Smooth muscle cell of the brain vasculature (primary cell): ENCODE measurements at regions not wholly inside any gene's neighbourhood (a gene's known extent, or its start where the extent isn't known, plus 50 kb on each side); places are given as distances from the start of the nearest gene placed in this dataset.

ENCODE experiments used
- DNase-seq: peaks from one replicate; pipeline ENCODE4 v3.0.0-alpha.2; 2012; ENCODE audit warnings: low read depth, low spot score

- no peak for DNase-seq
These were observed 412.8 kb downstream of the SLITRK6 start for GRCh38 chr13:85386424-85386823.

- DNase-seq: no peak
These were observed 415.9 kb downstream of the SLITRK6 start for GRCh38 chr13:85383291-85383690.

GRCh38 chr13:85381082-85381481, 418.1 kb downstream of the SLITRK6 start:
- no peak for DNase-seq

- no peak for DNase-seq
These were observed 419.2 kb downstream of the SLITRK6 start for GRCh38 chr13:85379991-85380390.

GRCh38 chr13:85379433-85379832, 419.8 kb downstream of the SLITRK6 start:
- no peak for DNase-seq

- DNase-seq: no peak
These were observed 421.4 kb downstream of the SLITRK6 start for GRCh38 chr13:85377783-85378182.

- no peak for DNase-seq
These were observed 425.9 kb downstream of the SLITRK6 start for GRCh38 chr13:85373322-85373721.

- no peak for DNase-seq
These were observed 428.0 kb downstream of the SLITRK6 start for GRCh38 chr13:85371254-85371653.

GRCh38 chr13:85368686-85369085, 430.5 kb downstream of the SLITRK6 start:
- no peak for DNase-seq

GRCh38 chr13:85367887-85368286, 431.3 kb downstream of the SLITRK6 start:
- DNase-seq: no peak

- DNase-seq: no peak
These were observed 432.3 kb downstream of the SLITRK6 start for GRCh38 chr13:85366759-85367417.

GRCh38 chr13:85363504-85363903, 435.7 kb downstream of the SLITRK6 start:
- DNase-seq: no peak

GRCh38 chr13:85362980-85363379, 436.2 kb downstream of the SLITRK6 start:
- DNase-seq: no peak

GRCh38 chr13:85347251-85347650, 452.0 kb downstream of the SLITRK6 start:
- DNase-seq: peak; percentile 82

GRCh38 chr13:85334187-85334586, 465.0 kb downstream of the SLITRK6 start:
- DNase-seq: no peak

GRCh38 chr13:85333506-85334020, 465.7 kb downstream of the SLITRK6 start:
- no peak for DNase-seq

GRCh38 chr13:85332615-85333014, 466.6 kb downstream of the SLITRK6 start:
- DNase-seq: no peak

GRCh38 chr13:85321734-85322133, 477.5 kb downstream of the SLITRK6 start:
- DNase-seq: no peak

- no peak for DNase-seq
These were observed 481.4 kb downstream of the SLITRK6 start for GRCh38 chr13:85317781-85318180.

- DNase-seq: no peak
These were observed 482.7 kb downstream of the SLITRK6 start for GRCh38 chr13:85316506-85317025.

- no peak for DNase-seq
These were observed 484.5 kb downstream of the SLITRK6 start for GRCh38 chr13:85314686-85315085.

- DNase-seq: no peak
These were observed 485.3 kb downstream of the SLITRK6 start for GRCh38 chr13:85313761-85314503.

GRCh38 chr13:85312071-85312470, 487.1 kb downstream of the SLITRK6 start:
- no peak for DNase-seq
